Caco-2 (cell line): ENCODE measurements at regions not wholly inside any gene's neighbourhood (a gene's known extent, or its start where the extent isn't known, plus 50 kb on each side); places are given as distances from the start of the nearest gene placed in this dataset.

Experiments used
- BruUV-seq: library from RNA; stranded (reverse); fragments of 400-500 nt; replicated peaks from 2 replicates; lab custom pipeline; 2021; lab: Mats Ljungman, UMichigan
- CTCF ChIA-PET: fragments of 300-600 bp; sonication (Branson Sonifier 250); formaldehyde crosslinking; loops from one replicate; lab custom pipeline; 2022; ENCODE audit warnings: antibody characterized with exemption; lab: Charles Lee
- POLR2A ChIA-PET: fragments of 300-600 bp; sonication (Branson Sonifier 250); formaldehyde crosslinking; loops from one replicate; lab custom pipeline; 2022; ENCODE audit warnings: antibody characterized with exemption; lab: Charles Lee
- DNase-seq, 2 experiments: peaks; one replicate each; pipeline versions ENCODE4 v3.0.0 to v3.0.0-alpha.2; 2020 to 2022
- H3K27me3 ChIP-seq: replicated peaks from 2 replicates; pipeline ENCODE4 v1.6.0; 2011; ENCODE audit warnings: low read length; ENCODE audit not compliant: control insufficient read depth, insufficient read depth
- H3K36me3 ChIP-seq: 2 replicates; pipeline ENCODE4 v1.5.1; 2011; ENCODE audit warnings: low read length; ENCODE audit not compliant: control insufficient read depth, insufficient read depth
- H3K4me1 ChIP-seq: fragments of 250-450 bp; sonication (Bioruptor Pico); 2 replicates; pipeline ENCODE4 v1.5.1; 2020; ENCODE audit warnings: mild to moderate bottlenecking
- H3K4me3 ChIP-seq: 2 replicates; pipeline ENCODE4 v1.5.1; 2011; ENCODE audit warnings: low read depth, mild to moderate bottlenecking, control low read depth, low read length
- H3K9me3 ChIP-seq: fragments of 250-450 bp; sonication (Bioruptor Pico); 2 replicates; pipeline ENCODE4 v1.5.1; 2020; ENCODE audit warnings: mild to moderate bottlenecking, moderate library complexity
- H3K27ac Mint-ChIP-seq: one replicate; pipeline ENCODE4 v1.8.0; 2022; ENCODE audit warnings: mixed read lengths; ENCODE audit not compliant: unreplicated experiment
- H3K27me3 Mint-ChIP-seq: one replicate; pipeline ENCODE4 v1.8.0; 2022; ENCODE audit warnings: mixed read lengths; ENCODE audit not compliant: insufficient read depth, unreplicated experiment
- H3K36me3 Mint-ChIP-seq: one replicate; pipeline ENCODE4 v1.8.0; 2022; ENCODE audit warnings: mild to moderate bottlenecking, mixed read lengths; ENCODE audit not compliant: insufficient read depth, unreplicated experiment
- H3K4me1 Mint-ChIP-seq: one replicate; pipeline ENCODE4 v1.8.0; 2022; ENCODE audit warnings: low read depth, mixed read lengths; ENCODE audit not compliant: unreplicated experiment
- H3K4me3 Mint-ChIP-seq: one replicate; pipeline ENCODE4 v1.8.0; 2022; ENCODE audit warnings: mild to moderate bottlenecking, moderate library complexity, mixed read lengths; ENCODE audit not compliant: unreplicated experiment
- H3K9me3 Mint-ChIP-seq: one replicate; pipeline ENCODE4 v1.8.0; 2022; ENCODE audit warnings: mixed read lengths; ENCODE audit not compliant: unreplicated experiment
- CTCF ChIP-seq, 2 experiments: fragments of 200-600 bp in 1 of 2; IDR thresholded peaks; 1 replicate in 1 of 2; 2 replicates in 1 of 2; pipeline versions ENCODE4 v1.5.1 to v1.8.0; 2011 to 2022; ENCODE audit warnings: antibody characterized with exemption in 1 of 2, control low read depth in 1 of 2, inconsistent platforms in 1 of 2, low read depth in 1 of 2, low read length in 1 of 2, mild to moderate bottlenecking in 1 of 2, moderate library complexity in 1 of 2; ENCODE audit not compliant: insufficient read depth in 1 of 2, severe bottlenecking in 1 of 2, unreplicated experiment in 1 of 2
- intact Hi-C: fragments of 100-400 bp; cut with micrococcal nuclease; formaldehyde crosslinking; loops from one replicate; pipeline ENCODE4 v1.10.0; 2022; ENCODE audit not compliant: unreplicated experiment

- Histone ChIP-seq H3K4me3 (no peak overlapping the region), H3K9me3 (no peaks in the 10 kb centered on the region), H3K27me3 (no peaks in the 10 kb centered on the region), H3K36me3 (no peaks in the 10 kb centered on the region), H3K4me1 (no peaks in the 10 kb centered on the region)
- no peaks in the 10 kb centered on the region for H3K36me3 Mint-ChIP-seq
- no peaks in the 10 kb centered on the region for H3K9me3 Mint-ChIP-seq
- ChIA-PET CTCF (no interaction called here), POLR2A (no interaction called here)
- H3K4me3 Mint-ChIP-seq: no peak overlapping the region
- no peak overlapping the region for H3K27ac Mint-ChIP-seq
- no peak for DNase-seq
- no peak for TF ChIP-seq CTCF (IDR thresholded peaks at IDR 0.05; ENCODE audit: insufficient read depth in 1 of 2, low read depth in 1 of 2, low read length in 1 of 2, severe bottlenecking in 1 of 2, unreplicated experiment in 1 of 2)
- peaks cover 2% of the 10 kb centered on the region for H3K27me3 Mint-ChIP-seq
- BruUV-seq: no TSS peak
- intact Hi-C loops: no loop called here
- H3K4me1 Mint-ChIP-seq: no peaks in the 10 kb centered on the region
Measured at GRCh38 chr1:215357901-215358300, 209.2 kb upstream of the KCTD3 start.

- H3K27me3 Mint-ChIP-seq: peaks cover 2% of the 10 kb centered on the region
- BruUV-seq: no TSS peak
- CTCF ChIA-PET: no interaction called here
Measured at GRCh38 chr1:215358356-215358755, 208.7 kb upstream of the KCTD3 start.

GRCh38 chr1:215360031-215360430 is 207.1 kb upstream of the KCTD3 start:
- Histone ChIP-seq H3K36me3 (no peaks in the 10 kb centered on the region), H3K9me3 (no peaks in the 10 kb centered on the region), H3K4me3 (no peak overlapping the region), H3K4me1 (no peaks in the 10 kb centered on the region), H3K27me3 (no peaks in the 10 kb centered on the region)
- no peak for DNase-seq
- Mint-ChIP-seq H3K27me3 (peaks cover 2% of the 10 kb centered on the region), H3K36me3 (no peaks in the 10 kb centered on the region), H3K9me3 (no peaks in the 10 kb centered on the region), H3K27ac (no peak overlapping the region), H3K4me1 (no peaks in the 10 kb centered on the region), H3K4me3 (no peak overlapping the region)
- ChIA-PET POLR2A (no interaction called here), CTCF (no interaction called here)
- no TSS peak for BruUV-seq
- TF ChIP-seq CTCF (IDR thresholded peaks at IDR 0.05; ENCODE audit: insufficient read depth in 1 of 2, low read depth in 1 of 2, low read length in 1 of 2, severe bottlenecking in 1 of 2, unreplicated experiment in 1 of 2): no peak
- intact Hi-C loops: no loop called here

More at GRCh38 chr1:215358356-215358755, 208.7 kb upstream of the KCTD3 start:
- POLR2A ChIA-PET: no interaction called here
- Mint-ChIP-seq H3K9me3 (no peaks in the 10 kb centered on the region), H3K27ac (no peak overlapping the region), H3K36me3 (no peaks in the 10 kb centered on the region), H3K4me1 (no peaks in the 10 kb centered on the region), H3K4me3 (no peak overlapping the region)
- Histone ChIP-seq H3K9me3 (no peaks in the 10 kb centered on the region), H3K36me3 (no peaks in the 10 kb centered on the region), H3K27me3 (no peaks in the 10 kb centered on the region), H3K4me3 (no peak overlapping the region), H3K4me1 (no peaks in the 10 kb centered on the region)
- intact Hi-C loops: no loop called here
- no peak for TF ChIP-seq CTCF (IDR thresholded peaks at IDR 0.05; ENCODE audit: insufficient read depth in 1 of 2, low read depth in 1 of 2, low read length in 1 of 2, severe bottlenecking in 1 of 2, unreplicated experiment in 1 of 2)
- DNase-seq: no peak
